ENCODE measurements at regions not wholly inside any gene's neighbourhood (a gene's known extent, or its start where the extent isn't known, plus 50 kb on each side); places are given as distances from the start of the nearest gene placed in this dataset.

GRCh38 chr11:103584021-103584420 lies 452.4 kb upstream of the DDI1 start:
- no peak for TF ChIP-seq POLR2A (IDR thresholded peaks at IDR 0.05)
- TF ChIP-seq POLR2AphosphoS5 (IDR thresholded peaks at IDR 0.05) = no peak
- TF ChIP-seq CTCF (IDR thresholded peaks at IDR 0.05) = no peak
